Loucy (cell line): ENCODE measurements at regions not wholly inside any gene's neighbourhood (a gene's known extent, or its start where the extent isn't known, plus 50 kb on each side); places are given as distances from the start of the nearest gene placed in this dataset.

Experiments
- H2AFZ ChIP-seq: fragments of 200-600 bp; sonication (generic); 2 replicates; pipeline ENCODE4 v1.6.0; 2016; ENCODE audit warnings: antibody characterized with exemption, mild to moderate bottlenecking, low read length, moderate library complexity
- H3F3A ChIP-seq: fragments of 200-600 bp; 2 replicates; pipeline ENCODE4 v1.6.0; 2016; ENCODE audit warnings: antibody characterized with exemption, low read depth, mild to moderate bottlenecking
- H3K27me3 ChIP-seq: fragments of 200-600 bp; sonication (generic); 2 replicates; pipeline ENCODE4 v1.6.1; 2014; ENCODE audit warnings: low read length, mild to moderate bottlenecking; ENCODE audit not compliant: insufficient read depth, poor library complexity, severe bottlenecking
- H3K36me3 ChIP-seq: fragments of 200-600 bp; sonication (generic); 2 replicates; pipeline ENCODE4 v1.6.1; 2016; ENCODE audit warnings: low read length; ENCODE audit not compliant: insufficient read depth
- H3K4me1 ChIP-seq: fragments of 200-600 bp; sonication (generic); 2 replicates; pipeline ENCODE4 v1.5.1; 2014; ENCODE audit warnings: low read length, mild to moderate bottlenecking; ENCODE audit not compliant: insufficient read depth, poor library complexity, severe bottlenecking
- H3K4me2 ChIP-seq: fragments of 200-600 bp; sonication (generic); 2 replicates; pipeline ENCODE4 v1.6.0; 2014; ENCODE audit warnings: antibody characterized with exemption, low read length, low read depth, mild to moderate bottlenecking; ENCODE audit not compliant: poor library complexity, severe bottlenecking
- H3K4me3 ChIP-seq: fragments of 200-600 bp; sonication (generic); 2 replicates; pipeline ENCODE4 v1.5.1; 2014; ENCODE audit warnings: low read length, mild to moderate bottlenecking, mixed read lengths; ENCODE audit not compliant: poor library complexity, severe bottlenecking
- H3K79me2 ChIP-seq: fragments of 200-600 bp; sonication (generic); 2 replicates; pipeline ENCODE4 v1.6.1; 2014; ENCODE audit warnings: low read length; ENCODE audit not compliant: insufficient read depth
- H3K9ac ChIP-seq: fragments of 200-600 bp; sonication (generic); 2 replicates; pipeline ENCODE4 v1.6.0; 2014; ENCODE audit warnings: mild to moderate bottlenecking, low read depth, low read length, moderate library complexity; ENCODE audit not compliant: poor library complexity, severe bottlenecking
- H3K9me2 ChIP-seq: fragments of 200-600 bp; sonication (generic); replicated peaks from 2 replicates; pipeline ENCODE4 v1.6.1; 2016; ENCODE audit warnings: low read depth, low read length, mixed read lengths
- H3K9me3 ChIP-seq: fragments of 200-600 bp; sonication (generic); 2 replicates; pipeline ENCODE4 v1.6.1; 2014; ENCODE audit warnings: mild to moderate bottlenecking, antibody characterized with exemption, low read length, low read depth; ENCODE audit not compliant: insufficient read depth
- H4K20me1 ChIP-seq: fragments of 200-600 bp; sonication (generic); 2 replicates; pipeline ENCODE4 v1.6.0; 2014; ENCODE audit warnings: antibody characterized with exemption, low read length, mild to moderate bottlenecking; ENCODE audit not compliant: insufficient read depth, poor library complexity, severe bottlenecking
- EZH2phosphoT487 ChIP-seq: fragments of 200-600 bp; IDR thresholded peaks from 2 replicates; pipeline ENCODE4 v1.6.1; 2018; ENCODE audit warnings: antibody characterized with exemption, mild to moderate bottlenecking, moderate library complexity, borderline replicate concordance
- TF ChIP-seq, protein P1 (sequence below): fragments of 200-600 bp; sonication (generic); conservative IDR thresholded peaks from 2 replicates; pipeline ENCODE4 v1.5.1; 2014; ENCODE audit warnings: mild to moderate bottlenecking, antibody characterized with exemption, low read length

DNA sequence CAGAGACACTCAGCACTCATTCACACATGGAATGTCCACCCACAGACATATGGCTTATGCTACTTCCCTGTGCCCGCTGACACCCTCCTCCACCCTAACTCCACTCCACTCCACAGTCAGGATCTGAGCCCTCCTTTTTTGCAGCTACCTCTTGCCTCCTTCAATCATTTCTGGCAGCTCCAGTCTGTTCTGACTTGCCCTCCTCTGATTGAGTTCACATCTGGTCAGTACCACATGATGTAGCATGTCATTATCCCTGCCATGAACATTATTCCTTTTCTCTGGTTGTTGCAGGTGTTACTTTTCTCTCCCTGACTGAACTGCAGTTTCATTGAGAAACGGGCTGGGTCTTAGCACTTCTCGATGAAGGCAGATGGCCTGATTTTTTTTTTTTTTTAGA, 130.1 kb upstream of the EGR2 start:
- H3K9me2 ChIP-seq, result no peaks in the 10 kb centered on the region
- H3K27me3 ChIP-seq, result no peaks in the 10 kb centered on the region
- no peaks in the 10 kb centered on the region for H3K9me3 ChIP-seq
- no peak overlapping the region for H3K4me2 ChIP-seq
- no peaks in the 10 kb centered on the region for H4K20me1 ChIP-seq
- no peaks in the 10 kb centered on the region for H3K79me2 ChIP-seq
- H3K4me3 ChIP-seq, result no peak overlapping the region
- H3K9ac ChIP-seq, result no peak overlapping the region
- no peaks in the 10 kb centered on the region for H3K4me1 ChIP-seq
- H2AFZ ChIP-seq, result no peak overlapping the region
- H3F3A ChIP-seq, result no peaks in the 10 kb centered on the region
- no peaks in the 10 kb centered on the region for H3K36me3 ChIP-seq
- no peak for TF ChIP-seq EZH2phosphoT487
- TF ChIP-seq, protein P1, sequence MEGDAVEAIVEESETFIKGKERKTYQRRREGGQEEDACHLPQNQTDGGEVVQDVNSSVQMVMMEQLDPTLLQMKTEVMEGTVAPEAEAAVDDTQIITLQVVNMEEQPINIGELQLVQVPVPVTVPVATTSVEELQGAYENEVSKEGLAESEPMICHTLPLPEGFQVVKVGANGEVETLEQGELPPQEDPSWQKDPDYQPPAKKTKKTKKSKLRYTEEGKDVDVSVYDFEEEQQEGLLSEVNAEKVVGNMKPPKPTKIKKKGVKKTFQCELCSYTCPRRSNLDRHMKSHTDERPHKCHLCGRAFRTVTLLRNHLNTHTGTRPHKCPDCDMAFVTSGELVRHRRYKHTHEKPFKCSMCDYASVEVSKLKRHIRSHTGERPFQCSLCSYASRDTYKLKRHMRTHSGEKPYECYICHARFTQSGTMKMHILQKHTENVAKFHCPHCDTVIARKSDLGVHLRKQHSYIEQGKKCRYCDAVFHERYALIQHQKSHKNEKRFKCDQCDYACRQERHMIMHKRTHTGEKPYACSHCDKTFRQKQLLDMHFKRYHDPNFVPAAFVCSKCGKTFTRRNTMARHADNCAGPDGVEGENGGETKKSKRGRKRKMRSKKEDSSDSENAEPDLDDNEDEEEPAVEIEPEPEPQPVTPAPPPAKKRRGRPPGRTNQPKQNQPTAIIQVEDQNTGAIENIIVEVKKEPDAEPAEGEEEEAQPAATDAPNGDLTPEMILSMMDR, result no peak

DNA sequence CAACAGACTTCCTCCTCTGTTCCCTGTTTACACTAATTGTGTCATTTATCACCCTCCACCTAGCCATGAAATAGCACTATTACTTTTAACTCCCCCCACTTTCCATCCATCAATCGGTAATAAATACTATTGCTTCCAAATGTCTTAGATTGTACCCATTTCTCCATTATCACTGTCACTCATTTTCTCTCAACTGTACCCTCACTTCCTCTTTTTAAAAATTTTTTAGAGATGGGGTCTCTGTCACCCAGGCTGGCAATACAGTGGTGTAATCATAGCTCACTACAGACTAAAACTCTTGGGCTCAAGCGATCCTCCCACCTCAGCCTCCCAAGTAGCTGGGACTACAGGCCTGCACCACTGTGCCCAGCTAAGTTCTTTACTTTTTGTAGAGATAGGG, 123.5 kb upstream of the EGR2 start:
- Histone ChIP-seq H3K9me2 (no peaks in the 10 kb centered on the region), H3K4me3 (no peak overlapping the region), H3K4me1 (no peaks in the 10 kb centered on the region), H4K20me1 (no peaks in the 10 kb centered on the region), H3K27me3 (no peaks in the 10 kb centered on the region), H3K36me3 (no peaks in the 10 kb centered on the region), H3F3A (no peaks in the 10 kb centered on the region), H3K4me2 (no peak overlapping the region), H3K9me3 (no peaks in the 10 kb centered on the region), H2AFZ (no peak overlapping the region), H3K9ac (no peak overlapping the region), H3K79me2 (no peaks in the 10 kb centered on the region)
- TF ChIP-seq EZH2phosphoT487, result no peak
- TF ChIP-seq, protein P1, result no peak

DNA sequence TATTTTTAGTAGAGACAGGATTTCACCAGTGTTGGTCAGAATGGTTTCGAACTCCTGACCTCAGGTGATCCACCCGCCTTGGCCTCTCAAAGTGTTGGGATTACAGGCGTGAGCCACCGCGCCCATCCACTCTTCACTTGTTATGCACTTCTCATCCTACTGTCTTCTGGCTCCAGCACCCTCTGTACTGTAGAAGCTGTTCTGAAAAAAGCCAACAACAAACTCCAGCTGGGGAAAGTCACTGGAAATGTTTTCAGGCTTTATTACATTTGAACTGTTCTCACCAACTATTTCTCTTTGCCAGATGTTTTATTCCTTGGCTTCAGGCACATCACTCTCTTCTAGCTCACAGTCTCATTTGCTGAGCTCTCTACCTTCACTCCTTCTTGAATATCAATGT, 122.5 kb upstream of the EGR2 start:
- Histone ChIP-seq H3K36me3 (no peaks in the 10 kb centered on the region), H3K4me2 (no peak overlapping the region), H3K79me2 (no peaks in the 10 kb centered on the region), H3K4me1 (no peaks in the 10 kb centered on the region), H3F3A (no peaks in the 10 kb centered on the region), H3K27me3 (no peaks in the 10 kb centered on the region), H3K9ac (no peak overlapping the region), H3K4me3 (no peak overlapping the region), H3K9me2 (no peaks in the 10 kb centered on the region), H3K9me3 (no peaks in the 10 kb centered on the region), H2AFZ (no peak overlapping the region), H4K20me1 (no peaks in the 10 kb centered on the region)
- no peak for TF ChIP-seq EZH2phosphoT487
- TF ChIP-seq, protein P1, result no peak
